Muscle of arm (tissue), 1 donor: ENCODE measurements at regions not wholly inside any gene's neighbourhood (a gene's known extent, or its start where the extent isn't known, plus 50 kb on each side); places are given as distances from the start of the nearest gene placed in this dataset.
"Not testable (repeated sequence)": the region's sequence is repeated elsewhere in the genome, so short reads cannot be mapped to it uniquely, and the experiment has no call there.

Experiments
- DNase-seq: peaks from one replicate; pipeline ENCODE4 v3.0.0-alpha.2; 2013

GRCh38 chr5:174489215-174489614 is 235.2 kb upstream of the MSX2 start:
- DNase-seq, result no peak

- DNase-seq, result no peak
Measured at GRCh38 chr5:174489920-174490597, 234.3 kb upstream of the MSX2 start.

GRCh38 chr5:174490728-174491127 is 233.7 kb upstream of the MSX2 start:
- no peak for DNase-seq

- DNase-seq, result no peak
Measured at GRCh38 chr5:174491265-174491664, 233.1 kb upstream of the MSX2 start.

- no peak for DNase-seq
Measured at GRCh38 chr5:174491761-174492350, 232.5 kb upstream of the MSX2 start.

- DNase-seq, result no peak
Measured at GRCh38 chr5:174493530-174493929, 230.9 kb upstream of the MSX2 start.

- not testable (repeated sequence) for DNase-seq
Measured at GRCh38 chr5:174497939-174498338, 226.4 kb upstream of the MSX2 start.

GRCh38 chr5:174498575-174498974 is 225.8 kb upstream of the MSX2 start:
- DNase-seq, result not testable (repeated sequence)

GRCh38 chr5:174500636-174501035 is 223.7 kb upstream of the MSX2 start:
- no peak for DNase-seq

- no peak for DNase-seq
Measured at GRCh38 chr5:174501461-174502069, 222.8 kb upstream of the MSX2 start.

GRCh38 chr5:174503086-174503460 is 221.3 kb upstream of the MSX2 start:
- DNase-seq, result no peak

GRCh38 chr5:174503461-174504265 is 220.7 kb upstream of the MSX2 start:
- DNase-seq, result no peak

GRCh38 chr5:174504266-174504726 is 220.1 kb upstream of the MSX2 start:
- DNase-seq, result no peak

GRCh38 chr5:174505621-174506020 is 218.8 kb upstream of the MSX2 start:
- no peak for DNase-seq

GRCh38 chr5:174510782-174511453 is 213.5 kb upstream of the MSX2 start:
- not testable (repeated sequence) for DNase-seq

GRCh38 chr5:174511714-174512253 is 212.6 kb upstream of the MSX2 start:
- DNase-seq, result no peak

GRCh38 chr5:174514325-174514724 is 210.1 kb upstream of the MSX2 start:
- DNase-seq, result no peak

GRCh38 chr5:174514983-174515394 is 209.4 kb upstream of the MSX2 start:
- no peak for DNase-seq

- DNase-seq, result no peak
Measured at GRCh38 chr5:174516741-174517140, 207.6 kb upstream of the MSX2 start.

- DNase-seq, result no peak
Measured at GRCh38 chr5:174518512-174518911, 205.9 kb upstream of the MSX2 start.
